Body of pancreas (tissue), 4 donors: ENCODE measurements at regions not wholly inside any gene's neighbourhood (a gene's known extent, or its start where the extent isn't known, plus 50 kb on each side); places are given as distances from the start of the nearest gene placed in this dataset.

Experiments used
- POLR2A ChIP-seq, 3 donors: fragments of 450-650 bp; IDR thresholded peaks; one replicate each; pipeline ENCODE4 v1.6.1; 2016; ENCODE audit warnings: antibody characterized with exemption in 3 of 3, mild to moderate bottlenecking in 2 of 3
- TF ChIP-seq, protein P1 (sequence below), 7 experiments: fragments of 450-650 bp in 4 of 7; fragments of 200-600 bp in 3 of 7; sonication (generic) in 3 of 7; IDR thresholded peaks; one replicate each; pipeline ENCODE4 v1.5.1; 2016 to 2019; ENCODE audit warnings: antibody characterized with exemption in 7 of 7

DNA sequence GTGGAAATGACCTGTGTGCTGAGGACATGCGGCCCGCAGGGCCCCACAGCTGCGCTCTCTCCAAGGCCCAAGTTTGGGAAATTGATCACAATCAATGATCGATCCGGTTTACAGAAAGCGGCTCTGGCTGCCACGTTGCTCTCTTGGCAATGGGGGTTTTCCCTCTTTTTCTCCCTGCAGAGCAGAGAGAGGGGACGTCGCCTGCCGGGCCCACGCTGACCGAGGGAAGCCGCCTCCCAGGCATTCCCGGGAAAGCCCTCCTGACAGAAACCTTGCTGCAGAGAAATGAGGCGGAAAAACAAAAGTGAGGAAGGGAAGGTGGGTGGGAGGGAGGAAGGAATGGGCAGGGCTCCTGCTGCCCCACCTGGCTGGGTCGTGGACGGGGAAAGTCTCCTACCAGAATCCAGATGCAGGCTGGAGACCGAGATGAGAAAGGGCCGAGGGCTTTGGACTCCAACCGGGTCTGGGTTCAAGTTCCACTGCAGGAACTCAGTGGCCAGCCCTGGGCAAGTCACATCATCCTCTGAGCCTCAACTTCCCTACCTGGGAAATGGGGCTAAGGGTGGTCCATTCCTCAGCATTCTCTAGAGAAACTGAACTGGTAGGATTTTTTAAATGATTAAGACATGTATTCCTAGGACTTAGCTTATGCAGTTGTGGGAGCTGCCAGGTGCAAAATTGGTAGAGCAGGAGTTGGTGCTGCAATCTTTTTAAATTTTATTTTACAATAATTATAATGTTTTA is 75.5 kb downstream of the PHETA1 start:
- TF ChIP-seq, protein P1, sequence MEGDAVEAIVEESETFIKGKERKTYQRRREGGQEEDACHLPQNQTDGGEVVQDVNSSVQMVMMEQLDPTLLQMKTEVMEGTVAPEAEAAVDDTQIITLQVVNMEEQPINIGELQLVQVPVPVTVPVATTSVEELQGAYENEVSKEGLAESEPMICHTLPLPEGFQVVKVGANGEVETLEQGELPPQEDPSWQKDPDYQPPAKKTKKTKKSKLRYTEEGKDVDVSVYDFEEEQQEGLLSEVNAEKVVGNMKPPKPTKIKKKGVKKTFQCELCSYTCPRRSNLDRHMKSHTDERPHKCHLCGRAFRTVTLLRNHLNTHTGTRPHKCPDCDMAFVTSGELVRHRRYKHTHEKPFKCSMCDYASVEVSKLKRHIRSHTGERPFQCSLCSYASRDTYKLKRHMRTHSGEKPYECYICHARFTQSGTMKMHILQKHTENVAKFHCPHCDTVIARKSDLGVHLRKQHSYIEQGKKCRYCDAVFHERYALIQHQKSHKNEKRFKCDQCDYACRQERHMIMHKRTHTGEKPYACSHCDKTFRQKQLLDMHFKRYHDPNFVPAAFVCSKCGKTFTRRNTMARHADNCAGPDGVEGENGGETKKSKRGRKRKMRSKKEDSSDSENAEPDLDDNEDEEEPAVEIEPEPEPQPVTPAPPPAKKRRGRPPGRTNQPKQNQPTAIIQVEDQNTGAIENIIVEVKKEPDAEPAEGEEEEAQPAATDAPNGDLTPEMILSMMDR (IDR thresholded peaks at IDR 0.05), result no peak
- TF ChIP-seq POLR2A (IDR thresholded peaks at IDR 0.05), result no peak
